ENCODE measurements at regions not wholly inside any gene's neighbourhood (a gene's known extent, or its start where the extent isn't known, plus 50 kb on each side); places are given as distances from the start of the nearest gene placed in this dataset.
"Not testable (repeated sequence)": the region's sequence is repeated elsewhere in the genome, so short reads cannot be mapped to it uniquely, and the experiment has no call there.

GRCh38 chr9:22508354-22508753 is 61.7 kb downstream of the DMRTA1 start:
- WGBS = 98% methylated on average over 6 of the region's 6 CpGs

GRCh38 chr9:22508790-22509189 is 62.2 kb downstream of the DMRTA1 start:
- H3K4me3 ChIP-seq = no peak overlapping the region
- H3K4me1 ChIP-seq (replicated peaks) = no peaks in the 10 kb centered on the region
- no peaks in the 10 kb centered on the region for H3K9me3 ChIP-seq
- DNase-seq (ENCODE audit: low spot score) = no peak
- intact Hi-C loops (cut with DNase I) = no loop called here
- H3K36me3 ChIP-seq = no peaks in the 10 kb centered on the region
- WGBS = 89% methylated on average over 11 of the region's 11 CpGs
- no peak for TF ChIP-seq POLR2AphosphoS5 (IDR thresholded peaks at IDR 0.05)
- TF ChIP-seq POLR2A (IDR thresholded peaks at IDR 0.05) = no peak
- TF ChIP-seq, protein P1, sequence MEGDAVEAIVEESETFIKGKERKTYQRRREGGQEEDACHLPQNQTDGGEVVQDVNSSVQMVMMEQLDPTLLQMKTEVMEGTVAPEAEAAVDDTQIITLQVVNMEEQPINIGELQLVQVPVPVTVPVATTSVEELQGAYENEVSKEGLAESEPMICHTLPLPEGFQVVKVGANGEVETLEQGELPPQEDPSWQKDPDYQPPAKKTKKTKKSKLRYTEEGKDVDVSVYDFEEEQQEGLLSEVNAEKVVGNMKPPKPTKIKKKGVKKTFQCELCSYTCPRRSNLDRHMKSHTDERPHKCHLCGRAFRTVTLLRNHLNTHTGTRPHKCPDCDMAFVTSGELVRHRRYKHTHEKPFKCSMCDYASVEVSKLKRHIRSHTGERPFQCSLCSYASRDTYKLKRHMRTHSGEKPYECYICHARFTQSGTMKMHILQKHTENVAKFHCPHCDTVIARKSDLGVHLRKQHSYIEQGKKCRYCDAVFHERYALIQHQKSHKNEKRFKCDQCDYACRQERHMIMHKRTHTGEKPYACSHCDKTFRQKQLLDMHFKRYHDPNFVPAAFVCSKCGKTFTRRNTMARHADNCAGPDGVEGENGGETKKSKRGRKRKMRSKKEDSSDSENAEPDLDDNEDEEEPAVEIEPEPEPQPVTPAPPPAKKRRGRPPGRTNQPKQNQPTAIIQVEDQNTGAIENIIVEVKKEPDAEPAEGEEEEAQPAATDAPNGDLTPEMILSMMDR (IDR thresholded peaks at IDR 0.05) = no peak
- no peaks in the 10 kb centered on the region for H3K27me3 ChIP-seq (replicated peaks; ENCODE audit: insufficient read depth)
- H3K27ac ChIP-seq = no peak overlapping the region

More at GRCh38 chr9:22508354-22508753, 61.7 kb downstream of the DMRTA1 start:
- DNase-seq (ENCODE audit: low spot score); H3K4me1 ChIP-seq (replicated peaks); intact Hi-C loops (cut with DNase I); H3K4me3 ChIP-seq; H3K36me3 ChIP-seq; H3K9me3 ChIP-seq; H3K27me3 ChIP-seq (replicated peaks; ENCODE audit: insufficient read depth); H3K27ac ChIP-seq: not testable (repeated sequence)

DNA sequence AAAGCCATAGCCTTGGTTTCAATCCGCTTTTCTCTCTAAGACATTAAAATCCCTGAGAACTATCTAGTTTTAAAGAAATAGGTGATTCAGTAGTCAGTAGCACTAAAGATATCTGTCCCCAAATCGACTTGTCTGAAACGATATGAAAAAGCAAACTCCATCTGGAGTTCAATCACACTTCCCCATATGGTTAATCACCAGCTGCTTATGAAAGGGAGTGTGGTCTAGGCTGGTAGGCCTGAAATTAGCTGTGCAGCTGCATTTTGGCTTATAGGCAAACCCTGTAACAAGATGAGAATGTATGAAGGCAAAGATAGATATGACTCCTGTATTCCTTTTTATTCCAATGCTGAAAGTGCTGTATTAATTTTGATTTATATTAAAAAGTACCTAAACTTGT is 65.9 kb downstream of the DMRTA1 start:
- H3K9me3 ChIP-seq = no peaks in the 10 kb centered on the region
- H3K4me3 ChIP-seq = no peak overlapping the region
- no peak for TF ChIP-seq POLR2AphosphoS5 (IDR thresholded peaks at IDR 0.05)
- no peak for TF ChIP-seq POLR2A (IDR thresholded peaks at IDR 0.05)
- TF ChIP-seq, protein P1 (IDR thresholded peaks at IDR 0.05) = no peak
- H3K4me1 ChIP-seq (replicated peaks) = no peaks in the 10 kb centered on the region
- no peak overlapping the region for H3K27ac ChIP-seq
- no peaks in the 10 kb centered on the region for H3K27me3 ChIP-seq (replicated peaks; ENCODE audit: insufficient read depth)
- H3K36me3 ChIP-seq = no peaks in the 10 kb centered on the region
- intact Hi-C loops (cut with DNase I) = no loop called here
- DNase-seq (ENCODE audit: low spot score) = no peak
- WGBS = 82% methylated on average over 3 of the region's 3 CpGs

- no peak overlapping the region for H3K4me3 ChIP-seq
- no peaks in the 10 kb centered on the region for H3K4me1 ChIP-seq (replicated peaks)
- TF ChIP-seq POLR2A (IDR thresholded peaks at IDR 0.05) (no peak), POLR2AphosphoS5 (IDR thresholded peaks at IDR 0.05) (no peak)
- TF ChIP-seq, protein P1 (IDR thresholded peaks at IDR 0.05) = no peak
- intact Hi-C loops (cut with DNase I) = no loop called here
- no peaks in the 10 kb centered on the region for H3K36me3 ChIP-seq
- no peaks in the 10 kb centered on the region for H3K27me3 ChIP-seq (replicated peaks; ENCODE audit: insufficient read depth)
- no peaks in the 10 kb centered on the region for H3K9me3 ChIP-seq
- H3K27ac ChIP-seq = no peak overlapping the region
- no peak for DNase-seq (ENCODE audit: low spot score)
These were observed 68.2 kb downstream of the DMRTA1 start for GRCh38 chr9:22514871-22515270.

GRCh38 chr9:22522206-22522740 is 75.6 kb downstream of the DMRTA1 start:
- TF ChIP-seq, protein P1 (IDR thresholded peaks at IDR 0.05) = no peak
- 52% methylated on average over 5 of the region's 5 CpGs for WGBS
- Histone ChIP-seq H3K27me3 (replicated peaks; ENCODE audit: insufficient read depth) (no peaks in the 10 kb centered on the region), H3K9me3 (no peaks in the 10 kb centered on the region), H3K4me3 (no peak overlapping the region), H3K27ac (no peak overlapping the region), H3K4me1 (replicated peaks) (no peaks in the 10 kb centered on the region), H3K36me3 (no peaks in the 10 kb centered on the region)
- intact Hi-C loops (cut with DNase I) = no loop called here
- DNase-seq (ENCODE audit: low spot score) = no peak

All from prostate gland (tissue), 2 donors.